ENCODE measurements at regions not wholly inside any gene's neighbourhood (a gene's known extent, or its start where the extent isn't known, plus 50 kb on each side); places are given as distances from the start of the nearest gene placed in this dataset.

- no peak for TF ChIP-seq REST (IDR thresholded peaks at IDR 0.05; ENCODE audit: unreplicated experiment)
These were observed 519.9 kb upstream of the SPRY2 start (continued) for GRCh38 chr13:80860845-80861244.

GRCh38 chr13:80858131-80858530 lies 517.2 kb upstream of the SPRY2 start:
- H3K36me3 Mint-ChIP-seq (ENCODE audit: low read depth), result no peaks in the 10 kb centered on the region
- Histone ChIP-seq H3K9me2 (ENCODE audit: insufficient read depth) (no peaks in the 10 kb centered on the region), H3K79me2 (replicated peaks; ENCODE audit: insufficient read depth) (no peaks in the 10 kb centered on the region), H4K20me1 (replicated peaks; ENCODE audit: insufficient read depth) (no peaks in the 10 kb centered on the region), H3K4me1 (ENCODE audit: insufficient read depth) (peaks cover 14% of the 10 kb centered on the region), H3F3A (replicated peaks; ENCODE audit: low read depth) (no peaks in the 10 kb centered on the region), H3K4me2 (peak overlapping the region; percentile 9; the same call in 1 of the 2 replicates), H3K27ac (ENCODE audit: low read depth) (0 out of 2 replicates have a peak overlapping the region, but pooled peaks have one; percentile 8), H3K27me3 (ENCODE audit: insufficient read depth) (no peaks in the 10 kb centered on the region), H3K4me3 (no peak overlapping the region), H2AFZ (no peak overlapping the region), H3K36me3 (ENCODE audit: insufficient read depth) (no peaks in the 10 kb centered on the region)
- DNase-seq (ENCODE audit: low spot score) (peak; percentile 27), ATAC-seq (peak; percentile 38; the same call in 1 of the 3 replicates)
- no peak overlapping the region for H3K4me3 Mint-ChIP-seq
- no peak overlapping the region for H3K27ac Mint-ChIP-seq
- peaks cover 2% of the 10 kb centered on the region; the same call in 1 of the 3 replicates for H3K9me3 Mint-ChIP-seq
- no peaks in the 10 kb centered on the region for H3K27me3 Mint-ChIP-seq (ENCODE audit: insufficient read depth, low read depth, poor library complexity)
- no peak for TF ChIP-seq POLR2AphosphoS5 (IDR thresholded peaks at IDR 0.05; ENCODE audit: low read depth)
- TF ChIP-seq ZNF114 (CRISPR knock-in tag; IDR thresholded peaks at IDR 0.05), result no peak
- peak; percentile 78 for TF ChIP-seq NANOG (IDR thresholded peaks at IDR 0.05; ENCODE audit: borderline replicate concordance)
- TF ChIP-seq EZH2phosphoT487 (IDR thresholded peaks at IDR 0.05; ENCODE audit: unreplicated experiment), result no peak
- no peak for TF ChIP-seq CTCF (conservative IDR thresholded peaks at IDR 0.05; ENCODE audit: low read depth in 2 of 2)
- no peak for TF ChIP-seq CREB1 (CRISPR knock-in tag; IDR thresholded peaks at IDR 0.05; ENCODE audit: low read depth)
- peaks cover 11% of the 10 kb centered on the region for H3K4me1 Mint-ChIP-seq

- Histone ChIP-seq H3K4me3 (no peak overlapping the region), H3K27ac (ENCODE audit: low read depth) (no peak overlapping the region), H3K79me2 (replicated peaks; ENCODE audit: insufficient read depth) (no peaks in the 10 kb centered on the region), H3K36me3 (ENCODE audit: insufficient read depth) (no peaks in the 10 kb centered on the region), H2AFZ (no peak overlapping the region), H3K9me2 (ENCODE audit: insufficient read depth) (no peaks in the 10 kb centered on the region), H3K4me2 (no peak overlapping the region), H3K4me1 (ENCODE audit: insufficient read depth) (peaks cover 14% of the 10 kb centered on the region), H3F3A (replicated peaks; ENCODE audit: low read depth) (no peaks in the 10 kb centered on the region), H3K27me3 (ENCODE audit: insufficient read depth) (no peaks in the 10 kb centered on the region), H4K20me1 (replicated peaks; ENCODE audit: insufficient read depth) (no peaks in the 10 kb centered on the region)
- Mint-ChIP-seq H3K36me3 (ENCODE audit: low read depth) (no peaks in the 10 kb centered on the region), H3K27ac (no peak overlapping the region), H3K9me3 (no peaks in the 10 kb centered on the region), H3K27me3 (ENCODE audit: insufficient read depth, low read depth, poor library complexity) (no peaks in the 10 kb centered on the region), H3K4me1 (peaks cover 8% of the 10 kb centered on the region), H3K4me3 (no peak overlapping the region)
- DNase-seq (ENCODE audit: low spot score) (no peak), ATAC-seq (no peak)
- TF ChIP-seq ETS1 (IDR thresholded peaks at IDR 0.05), result no peak
- no peak for TF ChIP-seq POLR2AphosphoS5 (IDR thresholded peaks at IDR 0.05; ENCODE audit: low read depth)
These were observed 516.4 kb upstream of the SPRY2 start for GRCh38 chr13:80857321-80857720.
